Hepatocyte (in vitro differentiated cells): ENCODE measurements at regions not wholly inside any gene's neighbourhood (a gene's known extent, or its start where the extent isn't known, plus 50 kb on each side); places are given as distances from the start of the nearest gene placed in this dataset.

Experiments used
- EZH2 ChIP-seq: fragments of 200-600 bp; sonication (generic); IDR thresholded peaks from 2 replicates; pipeline ENCODE4 v1.6.1; 2016; ENCODE audit warnings: antibody characterized with exemption, mild to moderate bottlenecking, borderline replicate concordance
- TF ChIP-seq, protein P1 (sequence below): fragments of 200-600 bp; sonication (generic); IDR thresholded peaks from 2 replicates; pipeline ENCODE4 v1.5.1; 2016; ENCODE audit warnings: antibody characterized with exemption, mild to moderate bottlenecking; ENCODE audit not compliant: poor library complexity

DNA sequence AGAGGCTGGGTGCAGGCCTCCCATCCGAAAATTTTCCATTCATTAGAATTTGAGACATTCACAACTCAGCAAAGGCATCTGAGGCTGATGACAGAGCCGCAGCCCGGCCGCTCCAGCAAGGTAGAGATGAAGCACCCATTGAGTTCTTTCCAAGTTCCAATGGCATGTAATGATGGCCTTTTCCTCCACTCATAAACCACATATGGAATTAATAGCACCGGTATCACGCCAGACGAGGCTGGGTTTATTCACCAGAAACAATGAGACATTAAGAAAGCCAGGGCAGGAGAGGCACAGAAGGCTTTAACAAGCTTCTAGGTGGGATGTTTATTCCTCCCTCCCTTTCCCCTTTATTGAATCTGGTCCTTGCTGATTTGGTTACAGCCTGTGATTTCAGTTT, 534.4 kb downstream of the MN1 start:
- TF ChIP-seq, protein P1, sequence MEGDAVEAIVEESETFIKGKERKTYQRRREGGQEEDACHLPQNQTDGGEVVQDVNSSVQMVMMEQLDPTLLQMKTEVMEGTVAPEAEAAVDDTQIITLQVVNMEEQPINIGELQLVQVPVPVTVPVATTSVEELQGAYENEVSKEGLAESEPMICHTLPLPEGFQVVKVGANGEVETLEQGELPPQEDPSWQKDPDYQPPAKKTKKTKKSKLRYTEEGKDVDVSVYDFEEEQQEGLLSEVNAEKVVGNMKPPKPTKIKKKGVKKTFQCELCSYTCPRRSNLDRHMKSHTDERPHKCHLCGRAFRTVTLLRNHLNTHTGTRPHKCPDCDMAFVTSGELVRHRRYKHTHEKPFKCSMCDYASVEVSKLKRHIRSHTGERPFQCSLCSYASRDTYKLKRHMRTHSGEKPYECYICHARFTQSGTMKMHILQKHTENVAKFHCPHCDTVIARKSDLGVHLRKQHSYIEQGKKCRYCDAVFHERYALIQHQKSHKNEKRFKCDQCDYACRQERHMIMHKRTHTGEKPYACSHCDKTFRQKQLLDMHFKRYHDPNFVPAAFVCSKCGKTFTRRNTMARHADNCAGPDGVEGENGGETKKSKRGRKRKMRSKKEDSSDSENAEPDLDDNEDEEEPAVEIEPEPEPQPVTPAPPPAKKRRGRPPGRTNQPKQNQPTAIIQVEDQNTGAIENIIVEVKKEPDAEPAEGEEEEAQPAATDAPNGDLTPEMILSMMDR = no peak
- TF ChIP-seq EZH2 = no peak
